GM18868 (cell line): ENCODE measurements at regions not wholly inside any gene's neighbourhood (a gene's known extent, or its start where the extent isn't known, plus 50 kb on each side); places are given as distances from the start of the nearest gene placed in this dataset.
"Not testable (repeated sequence)": the region's sequence is repeated elsewhere in the genome, so short reads cannot be mapped to it uniquely, and the experiment has no call there.

ENCODE experiments used
- ATAC-seq: cut with Tn5 transposase; IDR thresholded peaks from one replicate; pipeline ENCODE4 v1.9.1; 2021; ENCODE audit warnings: mild to moderate bottlenecking, moderate library complexity; ENCODE audit not compliant: unreplicated experiment

DNA sequence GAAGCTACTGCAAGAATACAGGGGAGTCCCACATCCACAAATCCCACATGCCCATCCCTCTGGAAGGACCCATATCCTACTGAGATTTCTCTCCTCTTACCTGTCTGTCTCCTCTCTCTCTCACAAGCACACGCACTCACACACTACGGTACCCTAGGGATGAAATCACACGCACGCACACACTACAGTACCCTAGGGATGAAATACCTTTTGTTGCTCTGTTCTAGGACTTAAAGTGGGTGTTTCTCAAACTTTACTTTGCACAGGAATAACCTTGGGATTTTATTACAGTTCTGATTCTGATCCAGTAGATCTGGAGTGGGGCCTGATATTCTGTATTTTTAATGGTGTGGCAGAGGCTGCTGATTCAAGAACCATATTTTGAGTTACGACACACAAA lies 622.2 kb upstream of the ZNF385D start:
- ATAC-seq = no peak

DNA sequence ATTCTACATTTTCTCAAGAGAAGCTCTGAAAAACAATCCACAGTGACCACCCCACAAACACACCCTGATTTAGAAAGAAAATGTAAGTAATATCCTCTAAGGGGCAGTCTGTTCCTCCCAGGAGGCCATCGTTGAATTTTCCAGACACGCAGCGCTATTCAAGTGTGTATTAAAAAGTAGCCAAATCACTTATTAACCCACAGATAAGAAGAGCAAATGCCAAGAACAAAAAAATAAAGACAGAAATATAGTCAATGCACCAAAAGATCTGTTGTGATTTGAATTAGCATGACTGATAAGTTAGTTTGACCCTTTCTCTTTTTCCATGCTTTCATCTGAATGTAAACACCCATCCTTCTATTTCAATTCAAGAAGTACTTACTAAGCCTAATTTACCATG lies 622.8 kb upstream of the ZNF385D start:
- no peak for ATAC-seq

DNA sequence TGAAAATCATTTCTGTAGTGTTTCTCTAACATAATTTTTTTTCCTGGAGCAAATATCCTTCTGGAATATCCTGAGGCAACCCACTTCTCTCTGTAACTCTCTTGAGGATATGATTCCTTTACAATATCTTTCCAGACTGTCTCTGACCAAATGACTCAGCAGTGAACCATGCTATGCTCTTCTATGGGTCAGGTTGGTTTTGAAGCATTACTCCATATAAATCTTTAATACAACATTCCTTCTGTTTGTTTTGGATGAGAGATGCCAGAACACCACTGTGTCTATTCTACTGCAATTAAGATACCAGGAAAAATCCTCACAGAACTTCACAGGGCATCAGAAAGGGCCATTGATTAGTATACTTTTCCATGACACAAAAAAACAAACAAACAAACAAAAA lies 626.4 kb upstream of the ZNF385D start:
- no peak for ATAC-seq

DNA sequence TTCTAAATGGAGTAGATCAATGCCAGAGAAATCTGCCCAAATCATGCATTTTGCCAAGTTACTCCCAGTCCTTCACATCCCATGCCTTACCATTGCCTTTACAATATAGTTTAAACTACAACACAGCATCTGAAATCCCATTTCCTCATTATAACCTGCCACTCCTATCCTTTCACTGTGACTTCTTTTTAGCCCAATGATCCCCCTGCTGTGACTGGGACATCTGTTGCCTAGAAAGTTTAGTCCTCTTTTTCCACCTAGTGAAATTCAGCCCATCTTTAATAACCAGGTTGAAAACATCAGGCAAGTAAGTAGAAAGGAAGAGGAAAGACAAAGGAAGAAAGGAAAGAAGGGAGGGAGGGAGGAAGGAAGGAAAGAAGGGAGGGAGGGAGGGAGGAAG lies 627.9 kb upstream of the ZNF385D start:
- ATAC-seq = no peak

DNA sequence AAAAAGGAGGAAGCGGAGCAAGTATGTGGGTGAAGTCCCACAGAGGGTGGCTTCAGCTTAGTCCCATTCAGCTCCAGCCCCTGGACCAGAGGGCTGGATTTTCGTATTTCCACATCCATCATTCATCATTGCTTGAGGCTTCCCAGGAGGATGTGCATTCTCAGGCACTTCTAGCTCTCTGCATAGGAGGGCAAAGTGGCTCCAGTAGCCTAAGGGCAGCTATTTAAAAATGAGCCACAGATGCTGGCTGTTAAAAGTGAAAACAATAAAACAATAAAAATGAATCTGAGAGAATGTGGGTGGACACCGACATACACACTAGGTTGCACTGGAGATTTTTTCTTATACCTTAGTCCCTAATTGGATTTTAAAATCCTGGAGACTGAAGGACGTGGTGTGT lies 629.2 kb upstream of the ZNF385D start:
- no peak for ATAC-seq

DNA sequence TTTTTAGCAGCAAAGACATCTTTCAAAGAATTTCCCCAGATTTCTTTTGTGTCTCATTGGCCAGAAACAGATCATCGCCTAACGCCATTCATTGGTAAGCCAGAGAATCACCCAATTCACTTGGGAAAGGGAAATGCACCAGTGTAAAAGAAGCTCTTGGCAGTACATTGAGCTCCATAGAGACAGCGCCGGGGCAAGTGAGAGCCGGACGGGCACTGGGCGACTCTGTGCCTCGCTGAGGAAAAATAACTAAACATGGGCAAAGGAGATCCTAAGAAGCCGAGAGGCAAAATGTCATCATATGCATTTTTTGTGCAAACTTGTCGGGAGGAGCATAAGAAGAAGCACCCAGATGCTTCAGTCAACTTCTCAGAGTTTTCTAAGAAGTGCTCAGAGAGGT lies 630.6 kb upstream of the ZNF385D start:
- not testable (repeated sequence) for ATAC-seq

DNA sequence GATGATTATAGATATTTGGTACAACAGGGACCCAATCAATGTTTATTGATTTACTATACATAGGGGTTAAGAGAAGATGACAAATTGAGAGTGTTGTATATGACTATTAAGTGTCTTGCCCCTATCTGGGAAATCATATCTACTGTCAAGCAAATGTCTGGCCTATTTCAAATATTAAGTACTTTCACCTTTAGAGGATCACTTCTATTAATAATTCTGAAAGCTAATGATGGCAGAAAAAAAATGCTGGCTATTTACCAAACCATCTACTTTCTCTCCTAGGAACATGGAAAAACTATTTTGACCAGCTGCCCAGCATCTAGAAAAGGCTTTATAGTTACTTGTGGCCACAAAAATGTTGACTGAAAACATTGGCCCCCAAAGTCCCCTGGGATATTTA lies 632.3 kb upstream of the ZNF385D start:
- ATAC-seq = no peak

DNA sequence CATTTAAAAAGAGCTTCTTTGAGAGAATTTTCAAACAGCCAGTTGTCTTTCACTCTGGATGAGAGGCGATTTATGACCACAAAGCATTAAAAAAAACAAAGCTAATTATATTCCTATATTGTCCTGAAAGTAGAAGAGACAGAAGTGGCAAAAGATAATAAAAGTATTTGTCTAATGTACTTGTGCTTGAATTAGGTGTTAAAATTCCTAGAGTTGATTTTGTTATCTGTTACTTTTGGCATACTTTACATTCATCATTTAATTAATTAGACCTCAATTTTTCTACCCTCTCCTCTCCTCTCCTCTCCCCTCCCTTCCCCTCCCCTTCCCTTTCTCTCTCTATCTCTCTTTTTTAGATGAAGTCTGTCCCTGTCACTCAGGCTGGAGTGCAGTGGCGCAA lies 635.1 kb upstream of the ZNF385D start:
- no peak for ATAC-seq

DNA sequence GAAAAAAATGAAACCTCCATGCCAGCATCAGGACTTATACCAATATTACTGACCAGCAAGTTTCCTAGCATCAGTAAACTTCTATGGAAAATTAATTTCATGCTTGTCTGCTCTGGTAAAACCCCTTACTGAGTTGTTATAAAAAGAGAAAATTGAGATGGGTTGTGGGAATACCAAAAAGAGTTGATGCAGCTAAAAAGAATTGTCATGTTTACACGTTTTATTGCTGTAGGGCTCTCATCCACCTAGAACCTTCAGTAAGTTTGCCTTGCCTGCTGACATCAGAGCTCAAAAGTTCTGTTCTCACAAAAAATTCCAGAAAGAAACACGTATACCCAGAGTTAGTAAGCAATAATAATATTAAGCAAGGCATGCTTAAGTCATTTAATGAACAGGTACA lies 641.3 kb upstream of the ZNF385D start:
- no peak for ATAC-seq

DNA sequence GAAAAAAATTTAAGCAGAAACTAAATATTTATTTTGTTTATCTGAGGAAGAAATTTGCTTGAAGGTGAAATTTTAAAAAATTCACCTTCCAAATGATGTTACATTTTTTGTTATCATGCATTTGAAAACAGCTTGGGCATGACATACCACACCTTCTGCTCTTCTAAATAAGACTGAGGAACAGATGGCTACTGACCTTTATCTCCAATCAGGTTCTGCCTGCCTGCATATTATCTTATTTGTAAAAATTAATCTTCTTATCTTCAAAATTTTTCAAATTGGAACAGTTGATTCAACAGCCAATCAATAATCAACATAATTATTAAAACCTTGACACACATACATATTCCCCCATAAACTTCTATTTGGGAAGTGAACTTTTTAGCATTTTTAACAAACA lies 641.8 kb upstream of the ZNF385D start:
- ATAC-seq = no peak

DNA sequence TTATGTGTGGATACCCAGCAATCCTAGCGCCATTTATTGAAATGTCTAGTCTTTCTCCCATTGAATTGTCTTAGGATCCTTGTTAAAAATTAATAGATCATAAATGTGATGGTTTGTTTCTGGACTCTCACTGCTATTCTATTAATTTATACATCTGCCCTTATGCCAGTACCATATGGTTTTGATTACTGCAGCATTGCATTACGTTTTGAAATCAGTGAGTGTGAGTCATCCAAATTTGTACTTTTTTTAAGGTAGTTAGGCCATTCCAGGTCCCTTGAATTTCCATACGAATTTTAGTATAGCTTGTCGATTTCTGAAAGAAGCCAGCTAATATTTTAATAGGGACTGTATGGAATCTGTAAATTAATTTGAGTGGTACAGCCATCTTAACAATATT lies 648.6 kb upstream of the ZNF385D start:
- no peak for ATAC-seq

DNA sequence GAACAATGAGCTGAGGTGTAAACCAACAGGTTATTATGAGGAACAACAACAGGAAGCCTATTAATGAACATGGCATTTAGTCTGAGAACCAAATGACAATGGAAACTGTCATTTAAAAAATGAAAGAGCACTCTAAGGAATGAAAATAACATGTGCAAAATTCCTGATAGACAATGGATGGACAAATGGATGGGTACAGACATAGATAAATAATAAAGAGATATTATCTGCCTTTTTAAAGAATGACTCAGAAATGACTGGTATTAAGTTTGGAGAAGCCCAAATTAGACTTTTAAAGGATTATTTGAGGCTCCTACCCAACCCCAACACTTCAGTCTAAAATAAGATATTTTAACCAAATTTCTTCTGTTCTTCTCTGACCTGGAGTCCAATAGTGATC lies 650.5 kb upstream of the ZNF385D start:
- ATAC-seq = no peak

DNA sequence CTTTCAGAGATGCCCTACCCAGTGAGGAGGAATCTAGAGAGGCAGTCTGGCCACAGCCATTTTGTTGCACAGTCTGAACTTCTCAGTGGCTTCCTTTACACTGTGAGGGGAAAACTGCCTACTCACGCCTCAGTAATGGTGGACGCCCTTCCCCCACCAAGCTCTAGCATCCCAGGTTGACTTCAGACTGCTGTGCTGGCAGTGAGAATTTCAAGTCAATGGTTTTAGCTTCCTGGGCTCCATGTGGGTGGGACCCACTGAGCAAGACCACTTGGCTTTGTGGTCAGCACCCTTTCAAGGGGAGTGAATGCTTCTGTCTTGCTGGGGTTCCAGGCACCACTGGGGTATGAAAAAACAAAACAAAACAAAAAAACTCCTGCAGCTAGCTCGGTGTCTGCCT lies 663.2 kb upstream of the ZNF385D start:
- no peak for ATAC-seq

DNA sequence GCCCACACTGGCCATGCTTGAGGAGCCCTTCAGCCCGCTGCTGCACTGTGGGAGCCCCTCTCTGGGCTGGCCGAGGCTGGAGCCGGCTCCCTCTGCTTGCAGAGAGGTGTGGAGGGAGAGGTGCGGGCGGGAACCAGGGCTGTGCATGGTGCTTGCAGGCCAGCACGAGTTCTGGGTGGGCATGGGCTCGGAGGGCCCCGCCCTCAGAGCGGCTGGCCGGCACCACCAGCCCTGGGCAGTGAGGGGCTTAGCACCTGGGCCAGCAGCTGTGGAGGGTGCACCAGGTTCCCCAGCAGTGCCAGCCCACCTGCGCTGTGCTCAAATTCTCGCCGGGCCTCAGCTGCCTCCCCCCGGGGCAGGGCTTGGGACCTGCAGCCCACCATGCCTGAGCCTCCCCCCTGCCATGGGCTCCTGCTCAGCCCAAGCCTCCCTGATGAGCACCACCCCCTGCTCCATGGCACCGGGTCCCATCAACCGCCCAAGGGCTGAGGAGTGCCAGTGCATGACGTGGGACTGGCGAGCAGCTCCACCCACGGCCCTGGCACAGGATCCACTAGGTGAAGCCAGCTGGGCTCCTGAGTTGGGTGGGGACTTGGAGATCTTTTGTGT lies 665.9 kb upstream of the ZNF385D start:
- ATAC-seq = not testable (repeated sequence)

DNA sequence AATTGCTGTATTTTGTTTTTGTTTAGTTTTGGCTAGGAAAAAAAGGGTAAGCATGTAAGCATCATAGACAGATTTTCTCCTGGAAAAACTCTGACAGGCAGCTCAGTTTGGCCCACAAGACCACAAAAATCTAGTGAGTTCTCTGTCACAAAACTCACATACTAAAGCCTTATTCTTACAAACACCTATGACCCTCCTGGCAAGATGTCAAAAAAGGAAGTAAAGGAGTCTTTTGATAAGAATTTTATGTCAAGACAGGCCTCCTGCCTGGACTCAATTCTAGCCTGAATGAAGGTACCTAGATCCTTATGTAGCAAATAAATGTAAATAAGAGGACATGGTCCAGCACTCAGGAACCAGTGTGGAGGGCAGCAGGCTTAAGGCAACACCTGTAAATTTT lies 668.3 kb upstream of the ZNF385D start:
- no peak for ATAC-seq

DNA sequence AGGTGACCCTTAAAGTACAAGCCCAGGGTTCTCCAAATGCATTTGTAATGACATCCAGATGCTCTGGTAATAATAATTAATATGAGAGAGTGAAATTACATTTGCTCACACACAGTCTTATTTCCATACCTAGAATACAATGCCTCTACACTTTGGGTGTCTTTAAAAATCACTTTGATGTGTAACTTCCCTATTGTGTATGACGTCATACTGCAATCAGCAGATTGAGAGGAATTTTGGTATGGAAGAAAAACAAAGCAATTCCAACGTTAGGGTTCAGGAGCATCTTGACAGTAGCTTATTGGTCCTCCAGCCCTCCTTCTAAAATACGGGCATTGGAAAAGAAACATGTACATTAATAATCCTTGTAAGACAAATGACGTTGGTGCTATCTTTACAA lies 670.6 kb upstream of the ZNF385D start:
- no peak for ATAC-seq

DNA sequence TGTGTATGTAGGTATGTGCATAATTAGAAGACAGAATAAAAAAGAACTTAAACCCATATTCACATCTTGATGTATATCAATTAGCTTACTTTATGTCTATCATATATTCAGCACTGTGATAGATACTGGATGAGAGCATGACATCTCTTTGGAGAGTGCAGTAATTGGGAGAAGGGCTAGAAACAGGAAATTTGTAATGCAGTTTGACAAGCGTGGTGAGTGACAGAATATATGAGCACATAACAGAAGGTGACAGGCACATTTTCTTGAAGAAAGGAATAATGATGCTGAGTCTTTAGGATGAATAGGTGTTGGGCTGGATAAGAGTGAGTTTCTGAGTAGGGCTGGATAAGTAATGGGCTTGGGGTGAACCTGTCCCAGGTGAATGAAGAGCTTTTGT lies 680.3 kb upstream of the ZNF385D start:
- no peak for ATAC-seq

DNA sequence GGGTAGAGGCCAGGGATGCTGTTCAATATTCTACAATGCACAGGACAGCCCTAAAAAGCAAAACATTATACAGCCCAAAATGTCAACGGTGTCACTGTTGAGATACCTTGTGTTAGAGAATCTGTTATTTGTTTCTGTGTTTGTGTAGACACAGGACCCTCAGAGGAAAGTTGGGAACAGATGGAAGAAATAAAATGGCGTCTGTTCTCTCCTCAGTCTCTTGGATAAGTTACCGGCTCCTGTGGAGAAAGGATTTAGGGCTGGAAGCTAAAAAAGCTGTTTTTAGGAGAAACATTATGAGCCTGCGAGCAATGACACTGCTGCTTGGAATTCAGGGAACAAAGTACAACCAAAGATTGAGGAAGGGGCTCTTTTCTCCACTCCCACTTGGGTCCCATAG lies 688.6 kb upstream of the ZNF385D start:
- no peak for ATAC-seq

DNA sequence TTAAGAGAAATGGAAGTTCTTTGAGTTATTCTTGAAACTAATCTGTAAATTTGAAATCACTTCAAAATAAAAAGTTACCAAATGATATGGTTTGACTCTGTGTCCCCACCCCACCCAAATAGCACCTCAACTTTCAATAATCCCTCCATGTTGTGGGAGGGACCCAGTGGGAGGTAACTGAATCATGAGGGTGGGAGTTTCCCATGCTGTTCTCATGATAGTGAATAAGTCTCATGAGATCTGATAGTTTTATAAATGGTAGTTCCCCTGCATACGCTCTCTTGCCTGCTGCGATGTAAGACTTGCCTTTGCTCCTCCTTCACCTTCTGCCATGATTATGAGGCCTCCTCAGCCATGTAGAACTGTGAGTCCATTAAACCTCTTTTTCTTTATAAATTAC lies 690.7 kb upstream of the ZNF385D start:
- no peak for ATAC-seq

DNA sequence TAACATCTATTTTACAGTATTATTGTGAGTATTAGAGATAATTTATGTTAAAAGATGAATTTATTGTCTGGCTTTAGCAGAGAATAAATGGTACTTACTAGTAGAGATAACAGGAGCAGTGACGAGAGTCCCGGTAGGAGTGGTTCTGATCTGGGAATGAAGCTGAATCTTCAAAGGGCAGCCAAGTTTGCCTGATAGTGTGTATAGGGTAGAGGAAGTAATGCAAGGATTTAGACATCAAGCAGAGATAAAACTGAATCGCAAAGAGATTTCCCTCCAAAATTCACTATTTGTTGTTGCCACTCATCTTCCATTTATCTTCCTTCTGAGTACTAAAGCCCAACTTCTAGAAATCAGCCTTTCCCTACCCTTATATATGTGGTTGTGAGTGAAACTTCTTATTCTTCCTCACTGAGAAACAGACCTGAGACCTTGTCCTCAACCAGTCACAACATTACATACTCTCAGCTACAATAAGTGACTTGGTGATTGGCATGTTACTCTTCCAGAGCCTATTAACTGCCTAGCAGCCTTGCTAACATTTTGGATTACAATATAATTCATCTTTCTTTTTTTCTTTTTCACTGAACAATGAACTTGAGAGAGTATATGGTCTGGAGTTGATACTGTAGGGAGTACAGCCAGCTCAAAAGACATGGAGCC lies 692.7 kb upstream of the ZNF385D start:
- no peak for ATAC-seq

DNA sequence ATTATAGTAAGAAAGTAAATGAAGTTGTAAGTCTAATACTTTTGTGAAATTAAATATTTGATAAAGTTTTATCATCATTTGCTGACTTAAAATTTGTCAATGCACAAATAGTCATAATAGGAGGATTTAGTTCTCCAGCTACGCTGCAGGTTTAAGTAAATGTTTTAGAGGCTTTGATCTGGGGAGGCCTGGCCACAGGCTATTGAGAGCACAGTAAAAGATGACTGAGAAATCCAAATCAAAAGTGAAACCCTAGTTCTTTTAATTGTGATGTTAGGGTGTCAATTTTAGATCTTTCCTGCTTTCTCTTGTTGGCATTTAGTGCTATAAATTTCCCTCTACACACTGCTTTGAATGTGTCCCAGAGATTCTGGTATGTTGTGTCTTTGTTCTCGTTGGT lies 694.3 kb upstream of the ZNF385D start:
- not testable (repeated sequence) for ATAC-seq

DNA sequence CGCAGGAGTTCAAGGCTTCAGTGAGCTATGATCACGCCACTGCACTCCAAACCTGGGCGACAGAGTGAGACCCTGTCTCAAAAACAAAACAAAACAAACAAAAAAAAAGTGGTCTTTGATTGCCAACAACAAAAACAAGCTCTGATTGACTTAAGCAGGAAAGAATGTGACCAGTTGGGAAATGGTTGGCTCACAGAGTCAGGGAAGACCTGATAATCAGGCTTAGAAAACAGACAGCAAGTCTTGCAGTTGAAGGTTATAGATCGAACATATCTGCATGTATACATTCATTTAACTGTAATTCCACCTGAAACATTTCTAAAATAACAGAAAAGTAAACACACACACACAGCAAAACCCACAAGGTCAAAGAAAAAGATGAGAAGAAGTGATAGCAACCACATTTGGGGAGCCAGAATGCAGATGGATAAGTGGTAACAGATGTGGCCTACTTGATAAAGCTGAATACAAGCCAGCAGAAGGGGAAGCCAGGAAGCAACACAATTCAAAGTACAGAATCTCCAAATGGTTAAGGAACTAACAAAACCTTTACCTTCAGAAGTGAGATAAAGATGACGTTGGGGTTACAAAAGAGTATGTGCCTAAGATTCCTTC lies 699.9 kb upstream of the ZNF385D start:
- no peak for ATAC-seq

DNA sequence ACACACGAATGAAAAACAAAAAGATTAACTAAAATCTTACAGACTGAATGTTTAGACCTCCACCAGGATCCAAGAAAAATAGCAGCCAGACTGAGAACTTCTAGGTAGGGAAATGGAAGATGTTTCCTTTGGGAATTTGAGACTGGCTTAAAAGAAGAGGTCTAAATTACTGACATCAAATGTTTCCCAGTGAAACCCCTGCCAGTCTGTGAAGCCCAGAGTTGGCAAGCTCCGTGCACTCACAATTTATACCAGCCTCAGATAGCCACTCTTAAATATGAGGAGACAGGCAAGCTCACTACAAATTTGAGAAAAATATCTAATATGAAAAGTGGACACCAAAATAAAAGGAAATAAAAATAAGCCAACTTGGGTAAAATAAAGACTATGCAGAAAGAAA lies 700.5 kb upstream of the ZNF385D start:
- no peak for ATAC-seq
